Activated CD4-positive, CD25-positive, alpha-beta regulatory T cell treated with anti-CD3 and anti-CD28 coated beads, Interleukin-2, amount 50 U/mL, for 24 hours (primary cell): ENCODE measurements at regions not wholly inside any gene's neighbourhood (a gene's known extent, or its start where the extent isn't known, plus 50 kb on each side); places are given as distances from the start of the nearest gene placed in this dataset.
"Not testable (repeated sequence)": the region's sequence is repeated elsewhere in the genome, so short reads cannot be mapped to it uniquely, and the experiment has no call there.

Experiments
- ATAC-seq, 2 donors: fragments of 150-1000 bp; cut with Tn5 transposase; one replicate each; pipeline ENCODE4 v1.10.0; 2021; ENCODE audit warnings: mild to moderate bottlenecking in 1 of 2, moderate library complexity in 1 of 2

GRCh38 chr1:196088541-196088940, 519.7 kb downstream of the KCNT2 start:
- no peak for ATAC-seq

GRCh38 chr1:196078691-196079090, 529.5 kb downstream of the KCNT2 start:
- ATAC-seq: no peak

GRCh38 chr1:196075621-196076020, 532.6 kb downstream of the KCNT2 start:
- ATAC-seq: no peak

GRCh38 chr1:196074182-196074581, 534.1 kb downstream of the KCNT2 start:
- no peak for ATAC-seq

GRCh38 chr1:196071447-196071846, 536.8 kb downstream of the KCNT2 start:
- no peak for ATAC-seq

GRCh38 chr1:196070940-196071339, 537.3 kb downstream of the KCNT2 start:
- ATAC-seq: no peak

GRCh38 chr1:196063952-196064351, 544.3 kb downstream of the KCNT2 start:
- no peak for ATAC-seq

GRCh38 chr1:196063294-196063693, 544.9 kb downstream of the KCNT2 start:
- ATAC-seq: no peak

GRCh38 chr1:196060539-196060938, 547.7 kb downstream of the KCNT2 start:
- ATAC-seq: no peak

- no peak for ATAC-seq
These were observed 549.0 kb downstream of the KCNT2 start for GRCh38 chr1:196059210-196059609.

GRCh38 chr1:196056966-196057365, 551.3 kb downstream of the KCNT2 start:
- no peak for ATAC-seq

GRCh38 chr1:196049407-196049806, 558.8 kb downstream of the KCNT2 start:
- no peak for ATAC-seq

GRCh38 chr1:196043268-196043667, 565.0 kb downstream of the KCNT2 start:
- no peak for ATAC-seq

- ATAC-seq: no peak
These were observed 574.0 kb downstream of the KCNT2 start for GRCh38 chr1:196034080-196034706.

- not testable (repeated sequence) for ATAC-seq
These were observed 576.9 kb downstream of the KCNT2 start for GRCh38 chr1:196031387-196031786.

- no peak for ATAC-seq
These were observed 577.8 kb downstream of the KCNT2 start for GRCh38 chr1:196030455-196030854.

- no peak for ATAC-seq
These were observed 578.8 kb downstream of the KCNT2 start for GRCh38 chr1:196029410-196029809.

GRCh38 chr1:196027127-196027526, 581.1 kb downstream of the KCNT2 start:
- ATAC-seq: no peak

- not testable (repeated sequence) for ATAC-seq
These were observed 587.1 kb downstream of the KCNT2 start for GRCh38 chr1:196021174-196021573.

- ATAC-seq: no peak
These were observed 598.9 kb downstream of the KCNT2 start for GRCh38 chr1:196009362-196009761.

GRCh38 chr1:196007763-196008162, 600.5 kb downstream of the KCNT2 start:
- no peak for ATAC-seq

GRCh38 chr1:196005426-196005825, 602.8 kb downstream of the KCNT2 start:
- ATAC-seq: no peak

- not testable (repeated sequence) for ATAC-seq
These were observed 603.9 kb downstream of the KCNT2 start for GRCh38 chr1:196004388-196004787.

- ATAC-seq: no peak
These were observed 605.3 kb downstream of the KCNT2 start for GRCh38 chr1:196002906-196003305.

- not testable (repeated sequence) for ATAC-seq
These were observed 605.9 kb downstream of the KCNT2 start for GRCh38 chr1:196002296-196002695.
